ENCODE measurements at regions not wholly inside any gene's neighbourhood (a gene's known extent, or its start where the extent isn't known, plus 50 kb on each side); places are given as distances from the start of the nearest gene placed in this dataset.

DNA sequence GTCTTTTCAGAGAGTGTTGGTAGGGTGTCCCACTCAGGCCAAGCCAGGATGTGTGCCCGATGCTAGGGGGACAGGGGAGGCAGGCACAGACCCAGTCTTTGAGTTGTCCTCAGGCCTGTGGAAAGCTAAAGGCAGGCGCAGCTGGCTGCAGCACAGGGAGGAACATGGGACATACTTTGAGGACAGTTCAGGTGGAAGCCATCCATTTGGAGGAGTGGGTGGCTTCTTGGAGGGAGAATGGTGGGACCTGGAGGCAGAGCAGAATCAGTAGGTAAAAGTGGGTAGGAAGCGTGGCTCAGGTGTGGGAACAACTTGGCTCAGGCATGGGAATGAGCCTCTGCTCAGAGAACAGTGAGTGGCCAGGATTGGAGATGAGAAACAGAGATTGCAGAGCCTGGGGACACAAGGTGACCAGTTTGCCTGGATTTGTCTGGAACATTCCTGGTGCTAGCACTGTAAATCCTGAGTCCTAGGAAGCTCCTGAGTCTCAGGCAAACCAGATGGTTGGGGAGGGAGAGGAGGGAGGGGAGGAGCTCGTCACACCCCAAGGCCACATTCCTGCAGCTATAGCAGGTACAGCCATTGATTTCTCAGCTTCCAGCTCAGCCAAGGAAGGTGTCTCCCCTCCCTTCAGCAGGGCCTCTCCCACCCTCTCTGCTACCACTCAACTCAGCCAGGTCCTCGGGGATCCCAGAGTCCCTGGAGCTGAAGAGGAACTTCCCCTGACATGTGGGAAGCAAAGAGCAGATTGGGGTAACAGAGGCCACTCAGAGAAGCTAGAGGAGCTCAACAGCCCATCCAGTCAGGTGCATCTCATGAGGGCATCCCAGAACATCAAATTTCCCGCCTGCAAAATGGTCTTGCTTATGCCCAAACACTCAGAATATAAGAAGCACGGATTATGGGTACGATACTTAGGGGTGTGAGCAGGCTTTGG, 65.2 kb upstream of the TINAGL1 start:
- H3K79me2 ChIP-seq (ENCODE audit: insufficient read depth), result no peaks in the 10 kb centered on the region
- no peaks in the 10 kb centered on the region for H3K4me1 ChIP-seq (ENCODE audit: control insufficient read depth in 1 of 2, insufficient read depth in 2 of 2, low read depth in 1 of 2, low read length in 1 of 2)
- H4K20me1 ChIP-seq (ENCODE audit: insufficient read depth), result no peaks in the 10 kb centered on the region
- TF ChIP-seq SMC3 (IDR thresholded peaks at IDR 0.05; ENCODE audit: low read depth, low read length), result no peak
- TF ChIP-seq SIN3A (IDR thresholded peaks at IDR 0.05; ENCODE audit: borderline replicate concordance, low read depth, low read length), result no peak
- TF ChIP-seq CHD2 (IDR thresholded peaks at IDR 0.05; ENCODE audit: low read length, partially characterized antibody), result no peak
- no peak overlapping the region for H3K27ac ChIP-seq (ENCODE audit: low read depth in 2 of 2, low read length in 1 of 2)
- 50% methylated on average over 7 of the region's 8 CpGs for WGBS (ENCODE audit: low lambda C conversion rate)
- no peaks in the 10 kb centered on the region for H3K9me3 ChIP-seq
- H2AFZ ChIP-seq (ENCODE audit: low read depth), result no peak overlapping the region
- H3K36me3 ChIP-seq (replicated peaks in 1 of 2; ENCODE audit: control insufficient read depth in 1 of 2, insufficient read depth in 2 of 2, low read length in 1 of 2), result no peaks in the 10 kb centered on the region
- no peaks in the 10 kb centered on the region; the same call in 1 of the 2 replicates for H3K27me3 ChIP-seq (ENCODE audit: insufficient read depth)
- ChIA-PET CTCF (interaction anchor here (0.6 to 1.0 kb wide), 2 partner anchors 85 to 89 kb away, joined by 3 read pairs; no protein-coding TSS in a partner anchor), POLR2A (no interaction called here)
- no peak overlapping the region for H3K4me2 ChIP-seq
- no peak overlapping the region for H3K4me3 ChIP-seq (ENCODE audit: low read depth in 2 of 2, low read length in 1 of 2)
- no peaks in the 10 kb centered on the region for H3K9me2 ChIP-seq
- H3K9ac ChIP-seq, result no peak overlapping the region
- H3F3A ChIP-seq (replicated peaks; ENCODE audit: insufficient read depth), result no peaks in the 10 kb centered on the region
- no peak for DNase-seq

GRCh38 chr1:31511848-31512615, 64.3 kb upstream of the TINAGL1 start:
- no peak overlapping the region for H3K4me3 ChIP-seq (ENCODE audit: low read depth in 2 of 2, low read length in 1 of 2)
- 50% methylated on average over 8 of the region's 8 CpGs for WGBS (ENCODE audit: low lambda C conversion rate)
- no peak for DNase-seq
- ChIA-PET POLR2A (no interaction called here), CTCF (interaction anchor here (1.2 kb wide), 1 partner anchor 37 kb away, joined by 3 read pairs; no protein-coding TSS in a partner anchor)
- no peak overlapping the region for H2AFZ ChIP-seq (ENCODE audit: low read depth)
- H3K36me3 ChIP-seq (replicated peaks in 1 of 2; ENCODE audit: control insufficient read depth in 1 of 2, insufficient read depth in 2 of 2, low read length in 1 of 2), result no peaks in the 10 kb centered on the region
- H3K9me2 ChIP-seq, result no peaks in the 10 kb centered on the region
- TF ChIP-seq YY1 (IDR thresholded peaks at IDR 0.05; ENCODE audit: low read depth) (no peak), TEAD4 (IDR thresholded peaks at IDR 0.05; ENCODE audit: borderline replicate concordance, insufficient read depth) (no peak), NFIC (IDR thresholded peaks at IDR 0.05; ENCODE audit: borderline replicate concordance) (no peak), GABPA (IDR thresholded peaks at IDR 0.05; ENCODE audit: low read depth) (no peak), EZH2phosphoT487 (IDR thresholded peaks at IDR 0.05; ENCODE audit: borderline replicate concordance, low read depth) (no peak), TAF1 (IDR thresholded peaks at IDR 0.05; ENCODE audit: borderline replicate concordance, low read depth, low read length) (no peak), ZBTB33 (IDR thresholded peaks at IDR 0.05; ENCODE audit: borderline replicate concordance, low read depth) (no peak), JUND (IDR thresholded peaks at IDR 0.05) (no peak), IRF3 (IDR thresholded peaks at IDR 0.05; ENCODE audit: low read depth, low read length) (no peak), MEF2A (IDR thresholded peaks at IDR 0.05; ENCODE audit: borderline replicate concordance, low read depth) (no peak), USF1 (IDR thresholded peaks at IDR 0.05; ENCODE audit: borderline replicate concordance, low read depth) (no peak)
- TF ChIP-seq, protein P1, sequence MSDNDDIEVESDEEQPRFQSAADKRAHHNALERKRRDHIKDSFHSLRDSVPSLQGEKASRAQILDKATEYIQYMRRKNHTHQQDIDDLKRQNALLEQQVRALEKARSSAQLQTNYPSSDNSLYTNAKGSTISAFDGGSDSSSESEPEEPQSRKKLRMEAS (IDR thresholded peaks at IDR 0.05; ENCODE audit: low read depth), result no peak
- TF ChIP-seq, protein P2, sequence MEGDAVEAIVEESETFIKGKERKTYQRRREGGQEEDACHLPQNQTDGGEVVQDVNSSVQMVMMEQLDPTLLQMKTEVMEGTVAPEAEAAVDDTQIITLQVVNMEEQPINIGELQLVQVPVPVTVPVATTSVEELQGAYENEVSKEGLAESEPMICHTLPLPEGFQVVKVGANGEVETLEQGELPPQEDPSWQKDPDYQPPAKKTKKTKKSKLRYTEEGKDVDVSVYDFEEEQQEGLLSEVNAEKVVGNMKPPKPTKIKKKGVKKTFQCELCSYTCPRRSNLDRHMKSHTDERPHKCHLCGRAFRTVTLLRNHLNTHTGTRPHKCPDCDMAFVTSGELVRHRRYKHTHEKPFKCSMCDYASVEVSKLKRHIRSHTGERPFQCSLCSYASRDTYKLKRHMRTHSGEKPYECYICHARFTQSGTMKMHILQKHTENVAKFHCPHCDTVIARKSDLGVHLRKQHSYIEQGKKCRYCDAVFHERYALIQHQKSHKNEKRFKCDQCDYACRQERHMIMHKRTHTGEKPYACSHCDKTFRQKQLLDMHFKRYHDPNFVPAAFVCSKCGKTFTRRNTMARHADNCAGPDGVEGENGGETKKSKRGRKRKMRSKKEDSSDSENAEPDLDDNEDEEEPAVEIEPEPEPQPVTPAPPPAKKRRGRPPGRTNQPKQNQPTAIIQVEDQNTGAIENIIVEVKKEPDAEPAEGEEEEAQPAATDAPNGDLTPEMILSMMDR (IDR thresholded peaks at IDR 0.05), result no peak
- H3K9ac ChIP-seq, result no peak overlapping the region
- no peaks in the 10 kb centered on the region for H3K4me1 ChIP-seq (ENCODE audit: control insufficient read depth in 1 of 2, insufficient read depth in 2 of 2, low read depth in 1 of 2, low read length in 1 of 2)
- H3K4me2 ChIP-seq, result no peak overlapping the region
- no peak overlapping the region for H3K27ac ChIP-seq (ENCODE audit: low read depth in 2 of 2, low read length in 1 of 2)
- no peaks in the 10 kb centered on the region; the same call in 1 of the 2 replicates for H3K27me3 ChIP-seq (ENCODE audit: insufficient read depth)
- no peaks in the 10 kb centered on the region for H3K9me3 ChIP-seq
- no peaks in the 10 kb centered on the region for H3F3A ChIP-seq (replicated peaks; ENCODE audit: insufficient read depth)
- H4K20me1 ChIP-seq (ENCODE audit: insufficient read depth), result no peaks in the 10 kb centered on the region
- H3K79me2 ChIP-seq (ENCODE audit: insufficient read depth), result no peaks in the 10 kb centered on the region

All from SK-N-SH (cell line).